Psoas muscle (tissue), 7 donors: ENCODE measurements at regions not wholly inside any gene's neighbourhood (a gene's known extent, or its start where the extent isn't known, plus 50 kb on each side); places are given as distances from the start of the nearest gene placed in this dataset.

Experiments used
- ATAC-seq, 4 donors: fragments of 200-7000 bp; cut with Tn5 transposase; one replicate each; pipeline ENCODE4 v1.9.1; 2020; ENCODE audit warnings: moderate library complexity in 3 of 4, mild to moderate bottlenecking in 2 of 4
- DNase-seq, 2 donors: peaks; one replicate each; pipeline ENCODE4 v3.0.0-alpha.2; 2020
- H3K27ac ChIP-seq: fragments of 200-600 bp; one replicate; pipeline ENCODE4 v1.8.0; 2022
- H3K27me3 ChIP-seq, 3 donors: fragments of 200-600 bp in 1 of 3; one replicate each; pipeline versions ENCODE4 v1.6.1 to v1.8.0; 2013 to 2022; ENCODE audit warnings: low read length in 2 of 3, mild to moderate bottlenecking in 2 of 3, moderate library complexity in 1 of 3; ENCODE audit not compliant: insufficient read depth in 3 of 3
- H3K36me3 ChIP-seq, 2 donors: fragments of 200-600 bp in 1 of 2; one replicate each; pipeline versions ENCODE4 v1.6.1 to v1.8.0; 2013 to 2022; ENCODE audit warnings: low read depth in 1 of 2, mild to moderate bottlenecking in 1 of 2, moderate library complexity in 1 of 2; ENCODE audit not compliant: insufficient read depth in 1 of 2
- H3K4me1 ChIP-seq: fragments of 200-600 bp; one replicate; pipeline ENCODE4 v1.8.0; 2022
- H3K4me3 ChIP-seq: fragments of 200-600 bp; one replicate; pipeline ENCODE4 v1.8.0; 2022; ENCODE audit warnings: mild to moderate bottlenecking
- H3K9me3 ChIP-seq: fragments of 200-600 bp; one replicate; pipeline ENCODE4 v1.8.0; 2022
- WGBS, 3 donors: extraction: QIAGEN DNeasy Blood & Tissue Kit; methylation state at CpG; one replicate each; pipeline versions ENCODE4 v1.1.6 to v1.1.7; 2013; 5-methylcytosine and 5-hydroxymethylcytosine counted together
- intact Hi-C, 2 donors: fragments of 100-400 bp; cut with DNase I; formaldehyde crosslinking; loops; one replicate each; pipeline versions ENCODE4 v1.11.0 to v1.14.2; 2022
- TF ChIP-seq, protein P1 (sequence below): fragments of 200-600 bp; IDR thresholded peaks from one replicate; pipeline ENCODE4 v1.8.0; 2022; ENCODE audit warnings: antibody characterized with exemption
- donor health status: healthy with polysubstance abuse.
- donor health status: DM: no; HTN: no; CAD: no; lungs with moderate emphysema.
- donor health status: Bipolar disorder and iron deficiency.
- donor health status: healthy.
- donor health status: DM: yes; HTN: yes; CAD: no.
- donor health status: DM: no; HTN: no; CAD: no.
- donor health status: DM: yes; HTN: yes; CAD: no.

DNA sequence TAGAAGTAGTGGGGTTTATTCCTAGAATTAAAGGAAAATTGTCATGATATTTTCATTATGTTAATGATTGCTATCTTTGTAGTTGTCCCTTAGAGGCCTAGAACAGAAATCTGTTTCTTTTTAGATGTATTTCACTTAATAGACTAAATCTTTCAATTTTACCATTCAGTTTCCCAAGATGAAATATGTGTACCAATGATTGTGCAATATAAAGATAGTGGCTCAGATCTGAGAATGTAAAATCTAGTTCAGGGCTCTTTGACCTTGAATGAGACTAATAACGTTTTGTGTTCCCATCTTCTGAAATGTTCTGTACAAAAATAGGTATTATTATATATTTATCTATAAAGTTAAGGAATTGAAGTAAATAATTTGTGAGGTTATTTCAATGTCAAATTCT, 947.9 kb downstream of the DTWD2 start:
- no peak overlapping the region for H3K4me3 ChIP-seq
- no peaks in the 10 kb centered on the region for H3K36me3 ChIP-seq
- TF ChIP-seq, protein P1, sequence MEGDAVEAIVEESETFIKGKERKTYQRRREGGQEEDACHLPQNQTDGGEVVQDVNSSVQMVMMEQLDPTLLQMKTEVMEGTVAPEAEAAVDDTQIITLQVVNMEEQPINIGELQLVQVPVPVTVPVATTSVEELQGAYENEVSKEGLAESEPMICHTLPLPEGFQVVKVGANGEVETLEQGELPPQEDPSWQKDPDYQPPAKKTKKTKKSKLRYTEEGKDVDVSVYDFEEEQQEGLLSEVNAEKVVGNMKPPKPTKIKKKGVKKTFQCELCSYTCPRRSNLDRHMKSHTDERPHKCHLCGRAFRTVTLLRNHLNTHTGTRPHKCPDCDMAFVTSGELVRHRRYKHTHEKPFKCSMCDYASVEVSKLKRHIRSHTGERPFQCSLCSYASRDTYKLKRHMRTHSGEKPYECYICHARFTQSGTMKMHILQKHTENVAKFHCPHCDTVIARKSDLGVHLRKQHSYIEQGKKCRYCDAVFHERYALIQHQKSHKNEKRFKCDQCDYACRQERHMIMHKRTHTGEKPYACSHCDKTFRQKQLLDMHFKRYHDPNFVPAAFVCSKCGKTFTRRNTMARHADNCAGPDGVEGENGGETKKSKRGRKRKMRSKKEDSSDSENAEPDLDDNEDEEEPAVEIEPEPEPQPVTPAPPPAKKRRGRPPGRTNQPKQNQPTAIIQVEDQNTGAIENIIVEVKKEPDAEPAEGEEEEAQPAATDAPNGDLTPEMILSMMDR: no peak
- ATAC-seq (no peak), DNase-seq (no peak)
- no peaks in the 10 kb centered on the region for H3K4me1 ChIP-seq
- H3K9me3 ChIP-seq: no peaks in the 10 kb centered on the region
- no peak overlapping the region for H3K27ac ChIP-seq
- no peaks in the 10 kb centered on the region for H3K27me3 ChIP-seq
- intact Hi-C loops: no loop called here
- WGBS, 3 donors: 64 to 73% (median 68%) methylated on average over 1 of the region's 1 CpG

DNA sequence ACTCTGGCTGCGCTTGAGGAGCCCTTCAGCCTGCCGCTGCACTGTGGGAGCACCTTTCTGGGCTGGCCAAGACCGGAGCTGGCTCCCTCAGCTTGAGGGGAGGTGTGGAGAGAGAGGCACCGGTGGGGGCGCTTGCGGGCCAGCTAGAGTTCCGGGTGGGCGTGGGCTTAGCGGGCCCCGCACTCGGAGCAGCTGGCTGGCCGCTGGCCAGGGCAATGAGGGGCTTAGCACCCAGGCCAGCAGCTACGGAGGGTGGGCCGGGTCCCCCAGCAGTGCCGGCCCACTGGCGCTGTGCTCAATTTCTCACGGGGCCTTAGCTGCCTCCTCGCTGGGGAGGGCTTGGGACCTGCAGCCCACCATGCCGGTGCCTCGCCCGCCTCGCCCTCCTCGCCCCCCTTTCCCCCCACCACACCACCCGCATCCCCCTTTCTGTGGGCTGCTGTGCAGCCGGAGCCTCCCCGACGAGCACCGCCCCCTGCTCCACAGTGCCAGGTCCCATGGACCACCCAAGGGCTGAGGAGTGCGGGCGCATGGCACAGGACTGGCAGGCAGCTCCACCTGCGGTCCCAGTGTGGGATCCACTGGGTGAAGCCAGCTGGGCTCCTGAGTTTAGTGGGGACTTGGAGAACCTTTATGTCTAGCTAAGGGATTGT, 954.5 kb downstream of the DTWD2 start:
- intact Hi-C loops: no loop called here
- Histone ChIP-seq H3K27me3 (no peaks in the 10 kb centered on the region), H3K36me3 (no peaks in the 10 kb centered on the region), H3K4me3 (no peak overlapping the region), H3K27ac (no peak overlapping the region), H3K9me3 (no peaks in the 10 kb centered on the region), H3K4me1 (no peaks in the 10 kb centered on the region)
- DNase-seq: peak in 1 of 2 donors; percentile 20
- 93 to 96% (median 94%) methylated on average over 23 to 31 of the region's 31 CpGs for WGBS, 3 donors
- TF ChIP-seq, protein P1: no peak
- no peak for ATAC-seq

DNA sequence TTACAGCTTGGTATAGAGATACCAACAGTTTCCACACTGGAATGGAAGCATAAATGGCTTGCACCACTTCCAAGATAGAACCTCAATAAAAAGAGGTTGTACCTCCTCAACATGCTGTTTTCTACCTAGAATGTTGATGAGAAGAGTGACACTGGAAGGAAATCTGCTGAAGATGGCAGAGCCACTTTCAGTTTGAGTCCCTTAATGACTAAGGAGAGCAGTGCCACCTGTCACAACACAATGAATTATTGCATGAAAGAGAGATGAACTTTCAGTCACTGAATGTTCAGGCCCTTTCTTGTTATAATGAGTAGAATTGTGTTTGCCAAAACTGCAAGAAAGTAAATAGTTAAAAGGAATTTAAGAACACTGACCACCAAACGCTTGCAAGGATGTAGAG, 958.5 kb downstream of the DTWD2 start:
- intact Hi-C loops: no loop called here
- Histone ChIP-seq H3K4me3 (no peak overlapping the region), H3K27ac (no peak overlapping the region), H3K27me3 (no peaks in the 10 kb centered on the region), H3K36me3 (no peaks in the 10 kb centered on the region), H3K9me3 (no peaks in the 10 kb centered on the region), H3K4me1 (no peaks in the 10 kb centered on the region)
- ATAC-seq (no peak), DNase-seq (no peak)
- 43 to 56% (median 43%) methylated on average over 1 of the region's 1 CpG for WGBS, 3 donors
- TF ChIP-seq, protein P1: no peak

DNA sequence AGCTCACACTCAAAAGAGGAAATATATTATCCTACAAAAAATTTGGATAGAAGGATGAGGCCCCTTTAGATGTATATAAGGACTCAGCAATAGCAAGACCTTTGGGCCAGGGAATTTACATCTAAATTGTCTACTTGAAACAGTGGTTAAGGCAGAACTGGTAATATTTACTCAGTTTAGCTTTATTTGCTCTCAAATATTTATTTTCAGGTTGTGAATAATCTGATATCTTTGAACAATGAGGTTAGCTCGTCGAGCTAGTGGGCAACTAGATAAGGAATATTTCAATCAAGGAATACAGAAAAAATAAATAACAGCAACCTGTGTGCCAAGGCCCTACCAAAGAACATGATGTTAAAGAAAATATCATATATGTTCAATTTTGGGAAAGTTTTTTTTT, 966.3 kb downstream of the DTWD2 start:
- Histone ChIP-seq H3K36me3 (no peaks in the 10 kb centered on the region), H3K27me3 (no peaks in the 10 kb centered on the region), H3K4me1 (no peaks in the 10 kb centered on the region), H3K27ac (no peak overlapping the region), H3K4me3 (no peak overlapping the region), H3K9me3 (no peaks in the 10 kb centered on the region)
- ATAC-seq: no peak
- TF ChIP-seq, protein P1: no peak
- intact Hi-C loops: no loop called here
- 92 to 95% (median 95%) methylated on average over 2 of the region's 2 CpGs for WGBS, 3 donors
- no peak for DNase-seq

DNA sequence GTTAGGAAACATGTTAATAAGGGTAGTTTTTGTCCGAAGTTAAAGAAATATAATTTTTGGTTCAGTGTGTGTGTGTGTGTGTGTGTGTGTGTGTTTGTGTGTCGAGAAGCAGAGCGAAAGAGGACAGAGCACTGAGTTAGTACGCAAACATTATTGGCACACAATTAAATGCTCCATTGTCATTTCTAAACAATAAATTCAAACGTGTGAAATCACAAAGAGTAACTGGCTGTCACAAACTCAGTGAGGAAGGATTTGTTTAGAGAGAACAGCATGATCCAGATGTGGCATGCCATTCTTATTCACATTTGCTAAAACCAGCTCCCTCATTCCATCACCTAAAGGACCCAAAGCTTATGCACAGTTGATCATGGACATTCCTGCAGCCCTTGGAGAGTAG, 970.8 kb downstream of the DTWD2 start:
- WGBS, 3 donors: 69 to 82% (median 75%) methylated on average over 5 of the region's 5 CpGs
- no peak overlapping the region for H3K27ac ChIP-seq
- H3K27me3 ChIP-seq: no peaks in the 10 kb centered on the region
- DNase-seq: no peak
- no peaks in the 10 kb centered on the region for H3K4me1 ChIP-seq
- intact Hi-C loops: no loop called here
- ATAC-seq: no peak
- H3K9me3 ChIP-seq: no peaks in the 10 kb centered on the region
- H3K4me3 ChIP-seq: no peak overlapping the region
- TF ChIP-seq, protein P1: no peak
- H3K36me3 ChIP-seq: no peaks in the 10 kb centered on the region
